ENCODE measurements at regions not wholly inside any gene's neighbourhood (a gene's known extent, or its start where the extent isn't known, plus 50 kb on each side); places are given as distances from the start of the nearest gene placed in this dataset.
A peak's percentile ranks its signal among the peaks of the same experiment; 100 is the strongest.

- Histone ChIP-seq H2BK5ac (ENCODE audit: low read depth, low read length) (no peak overlapping the region), H2AK5ac (ENCODE audit: low read depth, low read length) (no peak overlapping the region), H3K4me1 (replicated peaks in 1 of 4; ENCODE audit: control insufficient read depth in 3 of 4, insufficient read depth in 4 of 4, low read length in 3 of 4) (no peaks in the 10 kb centered on the region), H3K9me3 (ENCODE audit: insufficient read depth in 2 of 2, low read depth in 1 of 2, low read length in 1 of 2) (peaks cover 23 to 26% of the 10 kb centered on the region in 2 experiments), H3K4ac (replicated peaks; ENCODE audit: insufficient read length, low read depth, low read length) (no peak overlapping the region), H2BK15ac (ENCODE audit: low read length) (no peak overlapping the region), H4K5ac (ENCODE audit: insufficient read length, low read depth, low read length) (no peak overlapping the region), H2BK20ac (ENCODE audit: low read length) (no peak overlapping the region), H3K4me3 (ENCODE audit: extremely low read depth in 1 of 4, insufficient read depth in 2 of 4, low read depth in 3 of 4, low read length in 4 of 4) (no peak overlapping the region), H3K4me2 (ENCODE audit: insufficient read depth in 1 of 2, low read depth in 2 of 2, low read length in 2 of 2) (no peak overlapping the region), H4K20me1 (replicated peaks in 1 of 2; ENCODE audit: control insufficient read depth in 1 of 2, insufficient read depth in 2 of 2, low read length in 2 of 2) (no peaks in the 10 kb centered on the region), H4K91ac (replicated peaks; ENCODE audit: insufficient read length, low read length) (no peak overlapping the region), H3K9ac (replicated peaks in 1 of 4; ENCODE audit: extremely low read depth in 1 of 4, low read depth in 3 of 4, low read length in 3 of 4) (no peak overlapping the region), H3K36me3 (ENCODE audit: control insufficient read depth in 2 of 4, insufficient read depth in 4 of 4, low read length in 3 of 4) (no peaks in the 10 kb centered on the region; a peak in 2 of 8 replicates), H3K27me3 (replicated peaks in 1 of 4; ENCODE audit: control insufficient read depth in 3 of 4, extremely low read depth in 1 of 4, insufficient read depth in 3 of 4, low read length in 3 of 4) (no peaks in the 10 kb centered on the region), H2BK120ac (replicated peaks; ENCODE audit: low read depth, low read length) (no peak overlapping the region), H3K23ac (ENCODE audit: insufficient read length) (no peak overlapping the region), H3K56ac (replicated peaks; ENCODE audit: insufficient read length, low read depth, low read length) (no peak overlapping the region), H3K14ac (ENCODE audit: insufficient read length) (no peak overlapping the region), H4K8ac (ENCODE audit: extremely low read depth, insufficient read depth, low read length) (no peak overlapping the region), H3K79me1 (ENCODE audit: low read depth, low read length) (no peaks in the 10 kb centered on the region), H2AFZ (ENCODE audit: low read length) (no peak overlapping the region), H3K79me2 (ENCODE audit: control insufficient read depth in 1 of 2, insufficient read depth in 2 of 2, low read length in 2 of 2) (no peaks in the 10 kb centered on the region), H3K18ac (ENCODE audit: extremely low read depth, low read length) (no peak overlapping the region), H3K23me2 (ENCODE audit: low read depth, low read length) (no peaks in the 10 kb centered on the region), H3K27ac (ENCODE audit: low read depth, low read length) (no peak overlapping the region), H2BK12ac (ENCODE audit: low read depth, low read length) (no peak overlapping the region)
- ChIA-PET POLR2A (ENCODE audit: partially characterized antibody) (no interaction called here), CTCF (ENCODE audit: partially characterized antibody) (interaction anchor here (1.0 kb wide), 1 partner anchor 12 kb away, joined by 3 read pairs; no protein-coding TSS in a partner anchor)
- no peak for TF ChIP-seq EGR1 (IDR thresholded peaks at IDR 0.05; ENCODE audit: borderline replicate concordance, low read depth, low read length)
- TF ChIP-seq POU5F1 (IDR thresholded peaks at IDR 0.05; ENCODE audit: low read depth, low read length) = no peak
- no peak for TF ChIP-seq BRCA1 (IDR thresholded peaks at IDR 0.05; ENCODE audit: low read depth, low read length)
- TF ChIP-seq ZNF274 (IDR thresholded peaks at IDR 0.05; ENCODE audit: borderline replicate concordance, extremely low read depth, low read length) = no peak
- peak in 1 of 2 experiments; percentile 41; a peak in 1 of 3 replicates for TF ChIP-seq EP300 (IDR thresholded peaks at IDR 0.05; ENCODE audit: borderline replicate concordance in 1 of 2, low read depth in 2 of 2, low read length in 2 of 2)
- TF ChIP-seq CBX5 (IDR thresholded peaks at IDR 0.05; ENCODE audit: low read depth, low read length) = 0 out of 2 replicates have a peak, but pooled peaks have one; percentile 38
- TF ChIP-seq TEAD4 (IDR thresholded peaks at IDR 0.05; ENCODE audit: low read depth, low read length) = 0 out of 2 replicates have a peak, but pooled peaks have one; percentile 11
- TF ChIP-seq FOSL1 (IDR thresholded peaks at IDR 0.05; ENCODE audit: insufficient read depth, low read depth, low read length) = no peak
- no peak for TF ChIP-seq TAF1 (IDR thresholded peaks at IDR 0.05; ENCODE audit: low read depth, low read length)
- TF ChIP-seq SUZ12 (IDR thresholded peaks at IDR 0.05; ENCODE audit: low read length) = no peak
- TF ChIP-seq KDM4A (IDR thresholded peaks at IDR 0.05; ENCODE audit: low read depth, low read length, severe bottlenecking) = no peak
- no peak for TF ChIP-seq HDAC2 (IDR thresholded peaks at IDR 0.05; ENCODE audit: borderline replicate concordance in 1 of 2, low read depth in 2 of 2, low read length in 2 of 2)
- TF ChIP-seq CBX8 (IDR thresholded peaks at IDR 0.05; ENCODE audit: borderline replicate concordance, low read depth, low read length) = no peak
- WGBS, 2 experiments (ENCODE audit: extremely low coverage in 1 of 2, insufficient coverage in 1 of 2, insufficient read length in 1 of 2, insufficient replicate concordance in 2 of 2, low coverage in 1 of 2, low lambda C conversion rate in 2 of 2, missing lambda C conversion rate in 1 of 2) = 93% methylated on average over 3 of the region's 3 CpGs; no CpG with 5 or more reads in 1 of the 2 experiments
- DNase-seq (ENCODE audit: low read depth in 1 of 2, low spot score in 2 of 2) = no peak
- no peak for FAIRE-seq
Measured at GRCh38 chr4:159925770-159926169, 822.9 kb downstream of the RAPGEF2 start.

Measured in H1 (cell line).